ENCODE measurements at regions not wholly inside any gene's neighbourhood (a gene's known extent, or its start where the extent isn't known, plus 50 kb on each side); places are given as distances from the start of the nearest gene placed in this dataset.

GRCh38 chr9:126276056-126276728 lies 50.4 kb upstream of the MVB12B start:
- H3K27me3 ChIP-seq (ENCODE audit: insufficient read depth, low read length): 0 out of 2 replicates have a peak, but pooled peaks cover 3% of the 10 kb centered on the region
- RAD21 ChIA-PET (ENCODE audit: low non-redundant PET in 1 of 2, low total read pairs in 2 of 2, uncharacterized antibody in 2 of 2, unreplicated experiment in 2 of 2): no interaction called here
- CTCF ChIA-PET: no interaction called here
- H3K4me2 ChIP-seq (ENCODE audit: low read length): no peak overlapping the region
- no peak for DNase-seq (ENCODE audit: low read depth, low spot score)
- BruUV-seq (replicated peaks): no TSS peak
- POLR2A ChIA-PET: no interaction called here
- no peaks in the 10 kb centered on the region for H4K20me1 ChIP-seq (ENCODE audit: insufficient read depth)
- H3K9me3 ChIP-seq (ENCODE audit: control insufficient read depth in 1 of 2, insufficient read depth in 1 of 2, low read depth in 1 of 2, low read length in 2 of 2): no peaks in the 10 kb centered on the region
- H2AFZ ChIP-seq (ENCODE audit: low read depth, low read length, poor library complexity, severe bottlenecking): no peak overlapping the region
- no peaks in the 10 kb centered on the region for H3K4me1 ChIP-seq (ENCODE audit: control insufficient read depth in 1 of 2, insufficient read depth in 2 of 2, low read length in 2 of 2)
- TF ChIP-seq ZNF274 (IDR thresholded peaks at IDR 0.05; ENCODE audit: low read depth, low read length) (no peak), TCF7L2 (IDR thresholded peaks at IDR 0.05; ENCODE audit: borderline replicate concordance, extremely low read depth, insufficient read depth, insufficient read length) (no peak), ZFX (IDR thresholded peaks at IDR 0.05) (no peak), ATF3 (IDR thresholded peaks at IDR 0.05) (no peak), EGR1 (IDR thresholded peaks at IDR 0.05; ENCODE audit: low read depth) (no peak), RAD21 (IDR thresholded peaks at IDR 0.05; ENCODE audit: low read depth) (no peak), CEBPB (IDR thresholded peaks at IDR 0.05; ENCODE audit: low read depth) (no peak)
- TF ChIP-seq, protein P1, sequence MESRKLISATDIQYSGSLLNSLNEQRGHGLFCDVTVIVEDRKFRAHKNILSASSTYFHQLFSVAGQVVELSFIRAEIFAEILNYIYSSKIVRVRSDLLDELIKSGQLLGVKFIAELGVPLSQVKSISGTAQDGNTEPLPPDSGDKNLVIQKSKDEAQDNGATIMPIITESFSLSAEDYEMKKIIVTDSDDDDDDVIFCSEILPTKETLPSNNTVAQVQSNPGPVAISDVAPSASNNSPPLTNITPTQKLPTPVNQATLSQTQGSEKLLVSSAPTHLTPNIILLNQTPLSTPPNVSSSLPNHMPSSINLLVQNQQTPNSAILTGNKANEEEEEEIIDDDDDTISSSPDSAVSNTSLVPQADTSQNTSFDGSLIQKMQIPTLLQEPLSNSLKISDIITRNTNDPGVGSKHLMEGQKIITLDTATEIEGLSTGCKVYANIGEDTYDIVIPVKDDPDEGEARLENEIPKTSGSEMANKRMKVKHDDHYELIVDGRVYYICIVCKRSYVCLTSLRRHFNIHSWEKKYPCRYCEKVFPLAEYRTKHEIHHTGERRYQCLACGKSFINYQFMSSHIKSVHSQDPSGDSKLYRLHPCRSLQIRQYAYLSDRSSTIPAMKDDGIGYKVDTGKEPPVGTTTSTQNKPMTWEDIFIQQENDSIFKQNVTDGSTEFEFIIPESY (IDR thresholded peaks at IDR 0.05; ENCODE audit: extremely low read depth, insufficient replicate concordance, low read length): no peak
- TF ChIP-seq, protein P2, sequence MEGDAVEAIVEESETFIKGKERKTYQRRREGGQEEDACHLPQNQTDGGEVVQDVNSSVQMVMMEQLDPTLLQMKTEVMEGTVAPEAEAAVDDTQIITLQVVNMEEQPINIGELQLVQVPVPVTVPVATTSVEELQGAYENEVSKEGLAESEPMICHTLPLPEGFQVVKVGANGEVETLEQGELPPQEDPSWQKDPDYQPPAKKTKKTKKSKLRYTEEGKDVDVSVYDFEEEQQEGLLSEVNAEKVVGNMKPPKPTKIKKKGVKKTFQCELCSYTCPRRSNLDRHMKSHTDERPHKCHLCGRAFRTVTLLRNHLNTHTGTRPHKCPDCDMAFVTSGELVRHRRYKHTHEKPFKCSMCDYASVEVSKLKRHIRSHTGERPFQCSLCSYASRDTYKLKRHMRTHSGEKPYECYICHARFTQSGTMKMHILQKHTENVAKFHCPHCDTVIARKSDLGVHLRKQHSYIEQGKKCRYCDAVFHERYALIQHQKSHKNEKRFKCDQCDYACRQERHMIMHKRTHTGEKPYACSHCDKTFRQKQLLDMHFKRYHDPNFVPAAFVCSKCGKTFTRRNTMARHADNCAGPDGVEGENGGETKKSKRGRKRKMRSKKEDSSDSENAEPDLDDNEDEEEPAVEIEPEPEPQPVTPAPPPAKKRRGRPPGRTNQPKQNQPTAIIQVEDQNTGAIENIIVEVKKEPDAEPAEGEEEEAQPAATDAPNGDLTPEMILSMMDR (IDR thresholded peaks at IDR 0.05 in 2 of 3, conservative IDR thresholded peaks at IDR 0.05 in 1 of 3; ENCODE audit: borderline replicate concordance in 1 of 3, insufficient read depth in 1 of 3, low read depth in 2 of 3, low read length in 2 of 3): no peak
- no peaks in the 10 kb centered on the region for H3K36me3 ChIP-seq (ENCODE audit: control insufficient read depth in 1 of 2, insufficient read depth in 2 of 2, low read length in 2 of 2)
- no peaks in the 10 kb centered on the region for H3K9me2 ChIP-seq (ENCODE audit: insufficient read depth)
- intact Hi-C loops (cut with micrococcal nuclease): no loop called here
- H3K4me3 ChIP-seq (replicated peaks in 1 of 2; ENCODE audit: low read depth in 1 of 2, low read length in 2 of 2): no peak overlapping the region
- H3K79me2 ChIP-seq (ENCODE audit: insufficient read depth, low read length): no peaks in the 10 kb centered on the region
- no peak overlapping the region for H3K27ac ChIP-seq (ENCODE audit: low read depth, low read length)
- no peak overlapping the region for H3K9ac ChIP-seq (ENCODE audit: low read length)
- ATAC-seq: no peak

All from HCT116 (cell line).